ENCODE measurements at regions not wholly inside any gene's neighbourhood (a gene's known extent, or its start where the extent isn't known, plus 50 kb on each side); places are given as distances from the start of the nearest gene placed in this dataset.

- peaks cover 6% of the 10 kb centered on the region for H3K36me3 Mint-ChIP-seq
- H3K4me3 Mint-ChIP-seq: no peak overlapping the region
- no peak for ATAC-seq
- H3K27me3 Mint-ChIP-seq (ENCODE audit: low read depth): no peaks in the 10 kb centered on the region
- peaks cover 8% of the 10 kb centered on the region for H3K4me1 Mint-ChIP-seq
- TF ChIP-seq AR (CRISPR knock-in tag; IDR thresholded peaks at IDR 0.05): no peak
- no peak for TF ChIP-seq KAT7 (CRISPR knock-in tag; IDR thresholded peaks at IDR 0.05; ENCODE audit: borderline replicate concordance)
- no peak for TF ChIP-seq ATF6 (CRISPR knock-in tag; IDR thresholded peaks at IDR 0.05)
- no peak for TF ChIP-seq ESRRA (CRISPR knock-in tag; IDR thresholded peaks at IDR 0.05; ENCODE audit: borderline replicate concordance)
- TF ChIP-seq NFE2L1 (CRISPR knock-in tag; IDR thresholded peaks at IDR 0.05): no peak
- TF ChIP-seq TEAD1 (CRISPR knock-in tag; IDR thresholded peaks at IDR 0.05): no peak
- TF ChIP-seq ZNF317 (CRISPR knock-in tag; IDR thresholded peaks at IDR 0.05; ENCODE audit: borderline replicate concordance, low read depth): no peak
- TF ChIP-seq CDX4 (CRISPR knock-in tag; IDR thresholded peaks at IDR 0.05; ENCODE audit: borderline replicate concordance): no peak
- TF ChIP-seq CREM (CRISPR knock-in tag; IDR thresholded peaks at IDR 0.05): no peak
- no peak for TF ChIP-seq EMX1 (CRISPR knock-in tag; IDR thresholded peaks at IDR 0.05)
- TF ChIP-seq ARID4B (CRISPR knock-in tag; IDR thresholded peaks at IDR 0.05; ENCODE audit: borderline replicate concordance): no peak
- TF ChIP-seq, protein P1, sequence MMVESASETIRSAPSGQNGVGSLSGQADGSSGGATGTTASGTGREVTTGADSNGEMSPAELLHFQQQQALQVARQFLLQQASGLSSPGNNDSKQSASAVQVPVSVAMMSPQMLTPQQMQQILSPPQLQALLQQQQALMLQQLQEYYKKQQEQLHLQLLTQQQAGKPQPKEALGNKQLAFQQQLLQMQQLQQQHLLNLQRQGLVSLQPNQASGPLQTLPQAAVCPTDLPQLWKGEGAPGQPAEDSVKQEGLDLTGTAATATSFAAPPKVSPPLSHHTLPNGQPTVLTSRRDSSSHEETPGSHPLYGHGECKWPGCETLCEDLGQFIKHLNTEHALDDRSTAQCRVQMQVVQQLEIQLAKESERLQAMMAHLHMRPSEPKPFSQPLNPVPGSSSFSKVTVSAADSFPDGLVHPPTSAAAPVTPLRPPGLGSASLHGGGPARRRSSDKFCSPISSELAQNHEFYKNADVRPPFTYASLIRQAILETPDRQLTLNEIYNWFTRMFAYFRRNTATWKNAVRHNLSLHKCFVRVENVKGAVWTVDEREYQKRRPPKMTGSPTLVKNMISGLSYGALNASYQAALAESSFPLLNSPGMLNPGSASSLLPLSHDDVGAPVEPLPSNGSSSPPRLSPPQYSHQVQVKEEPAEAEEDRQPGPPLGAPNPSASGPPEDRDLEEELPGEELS (CRISPR knock-in tag; IDR thresholded peaks at IDR 0.05): no peak
- TF ChIP-seq MAX (CRISPR knock-in tag; IDR thresholded peaks at IDR 0.05): no peak
- no peak for TF ChIP-seq IRF1 (CRISPR knock-in tag; IDR thresholded peaks at IDR 0.05)
- TF ChIP-seq MYBL2 (CRISPR knock-in tag; IDR thresholded peaks at IDR 0.05): no peak
- TF ChIP-seq, protein P2, sequence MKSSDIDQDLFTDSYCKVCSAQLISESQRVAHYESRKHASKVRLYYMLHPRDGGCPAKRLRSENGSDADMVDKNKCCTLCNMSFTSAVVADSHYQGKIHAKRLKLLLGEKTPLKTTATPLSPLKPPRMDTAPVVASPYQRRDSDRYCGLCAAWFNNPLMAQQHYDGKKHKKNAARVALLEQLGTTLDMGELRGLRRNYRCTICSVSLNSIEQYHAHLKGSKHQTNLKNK (CRISPR knock-in tag; IDR thresholded peaks at IDR 0.05): no peak
- no peak for TF ChIP-seq SMAD3 (CRISPR knock-in tag; IDR thresholded peaks at IDR 0.05; ENCODE audit: borderline replicate concordance)
- H3K9me3 Mint-ChIP-seq: peaks cover 19% of the 10 kb centered on the region
- no peak for DNase-seq (ENCODE audit: low spot score)
- CTCF ChIA-PET: no interaction called here
- no peak overlapping the region for H3K27ac Mint-ChIP-seq
- POLR2A ChIA-PET: interaction anchor here (0.6 kb wide), 1 partner anchor 38 kb away, joined by 3 read pairs; no protein-coding TSS in a partner anchor
These were observed 550.7 kb upstream of the CCNG1 start for GRCh38 chr5:162886717-162887116.

Measured in WTC11 (cell line).